NB4 (cell line): ENCODE measurements at regions not wholly inside any gene's neighbourhood (a gene's known extent, or its start where the extent isn't known, plus 50 kb on each side); places are given as distances from the start of the nearest gene placed in this dataset.

Experiments
- CTCF ChIP-seq: IDR thresholded peaks from one replicate; pipeline ENCODE4 v1.5.1; 2012; ENCODE audit warnings: low read depth, low read length
- POLR2A ChIP-seq: IDR thresholded peaks from 2 replicates; pipeline ENCODE4 v1.6.1; 2011; ENCODE audit warnings: mild to moderate bottlenecking; ENCODE audit not compliant: insufficient read length; ENCODE audit errors: extremely low read depth

- TF ChIP-seq CTCF, result no peak
- TF ChIP-seq POLR2A, result no peak
Observed at GRCh38 chr4:32374206-32374605, 1654.0 kb downstream of the PCDH7 start.
